SK-N-SH treated with all-trans-retinoic acid at 6 μM for 48 hours (cell line): ENCODE measurements at regions not wholly inside any gene's neighbourhood (a gene's known extent, or its start where the extent isn't known, plus 50 kb on each side); places are given as distances from the start of the nearest gene placed in this dataset.

ENCODE experiments used
- ATAC-seq: fragments of 200-7000 bp; cut with Tn5 transposase; 3 replicates; pipeline ENCODE4 v1.9.1; 2020; ENCODE audit warnings: mild to moderate bottlenecking, moderate library complexity
- ARNTL ChIP-seq: fragments of 450-650 bp; formaldehyde crosslinking; IDR thresholded peaks from 2 replicates; pipeline ENCODE4 v1.5.0; 2020; ENCODE audit warnings: low read depth, mild to moderate bottlenecking, moderate library complexity, borderline replicate concordance
- BACH2 ChIP-seq: fragments of 250-450 bp; sonication (Bioruptor Pico); IDR thresholded peaks from 2 replicates; pipeline ENCODE4 v1.9.0; 2021; ENCODE audit warnings: mild to moderate bottlenecking, borderline replicate concordance
- CREB5 ChIP-seq: fragments of 250-450 bp; sonication (Bioruptor Pico); IDR thresholded peaks from 2 replicates; pipeline ENCODE4 v1.5.1; 2020; ENCODE audit warnings: low read depth, mild to moderate bottlenecking, moderate library complexity
- CSDC2 ChIP-seq: fragments of 250-450 bp; sonication (Bioruptor Pico); IDR thresholded peaks from 2 replicates; pipeline ENCODE4 v1.5.0; 2020; ENCODE audit warnings: mild to moderate bottlenecking, moderate library complexity
- CSRNP3 ChIP-seq: fragments of 250-450 bp; sonication (Bioruptor Pico); IDR thresholded peaks from 2 replicates; pipeline ENCODE4 v1.5.1; 2021; ENCODE audit warnings: mild to moderate bottlenecking, moderate library complexity
- ESRRG ChIP-seq: fragments of 250-450 bp; sonication (Bioruptor Pico); IDR thresholded peaks from 2 replicates; pipeline ENCODE4 v1.6.1; 2021; ENCODE audit warnings: mild to moderate bottlenecking
- GLIS3 ChIP-seq: fragments of 250-450 bp; sonication (Bioruptor Pico); IDR thresholded peaks from 2 replicates; pipeline ENCODE4 v1.5.0; 2020; ENCODE audit warnings: mild to moderate bottlenecking, moderate library complexity
- OSR1 ChIP-seq: fragments of 250-450 bp; sonication (Bioruptor Pico); IDR thresholded peaks from 2 replicates; pipeline ENCODE4 v1.8.0; 2022; ENCODE audit warnings: moderate library complexity, mild to moderate bottlenecking, inconsistent platforms
- PATZ1 ChIP-seq: fragments of 250-450 bp; sonication (Bioruptor Pico); IDR thresholded peaks from 2 replicates; pipeline ENCODE4 v1.8.0; 2020; ENCODE audit warnings: mild to moderate bottlenecking, moderate library complexity, borderline replicate concordance
- POU6F1 ChIP-seq: fragments of 250-450 bp; sonication (Bioruptor Pico); IDR thresholded peaks from 2 replicates; pipeline ENCODE4 v1.8.0; 2021; ENCODE audit warnings: low read depth, mild to moderate bottlenecking, moderate library complexity, borderline replicate concordance
- PPARA ChIP-seq: fragments of 250-450 bp; sonication (Bioruptor Pico); IDR thresholded peaks from 2 replicates; pipeline ENCODE4 v1.5.0; 2020; ENCODE audit warnings: mild to moderate bottlenecking, borderline replicate concordance
- RARB ChIP-seq: fragments of 250-450 bp; sonication (Bioruptor Pico); IDR thresholded peaks from 2 replicates; pipeline ENCODE4 v1.8.0; 2021; ENCODE audit warnings: mild to moderate bottlenecking, moderate library complexity
- SNAI2 ChIP-seq: fragments of 250-450 bp; sonication (Bioruptor Pico); IDR thresholded peaks from 2 replicates; pipeline ENCODE4 v1.5.0; 2020; ENCODE audit warnings: mild to moderate bottlenecking, moderate library complexity
- TCF4 ChIP-seq: fragments of 250-450 bp; sonication (Bioruptor Pico); IDR thresholded peaks from 2 replicates; pipeline ENCODE4 v1.8.0; 2021; ENCODE audit warnings: mild to moderate bottlenecking, moderate library complexity, borderline replicate concordance
- TOX ChIP-seq: fragments of 250-450 bp; sonication (Bioruptor Pico); IDR thresholded peaks from 2 replicates; pipeline ENCODE4 v1.8.0; 2021; ENCODE audit warnings: mild to moderate bottlenecking, moderate library complexity, borderline replicate concordance
- TSHZ2 ChIP-seq: fragments of 250-450 bp; sonication (Bioruptor Pico); IDR thresholded peaks from 2 replicates; pipeline ENCODE4 v1.5.0; 2020; ENCODE audit warnings: mild to moderate bottlenecking, moderate library complexity
- ZC3H10 ChIP-seq: fragments of 250-450 bp; sonication (Bioruptor Pico); IDR thresholded peaks from 2 replicates; pipeline ENCODE4 v1.5.1; 2021; ENCODE audit warnings: mild to moderate bottlenecking, moderate library complexity
- ZFP3 ChIP-seq: fragments of 250-450 bp; sonication (Bioruptor Pico); IDR thresholded peaks from 2 replicates; pipeline ENCODE4 v1.5.0; 2020; ENCODE audit warnings: mild to moderate bottlenecking, moderate library complexity
- ZFP30 ChIP-seq: fragments of 450-650 bp; formaldehyde crosslinking; IDR thresholded peaks from 2 replicates; pipeline ENCODE4 v1.5.0; 2022; ENCODE audit warnings: mild to moderate bottlenecking, moderate library complexity
- ZNF70 ChIP-seq: fragments of 450-650 bp; formaldehyde crosslinking; IDR thresholded peaks from 2 replicates; pipeline ENCODE4 v1.5.0; 2020; ENCODE audit warnings: mild to moderate bottlenecking, moderate library complexity
- ZNF8 ChIP-seq: fragments of 450-650 bp; formaldehyde crosslinking; IDR thresholded peaks from 2 replicates; pipeline ENCODE4 v1.5.0; 2020; ENCODE audit warnings: mild to moderate bottlenecking, moderate library complexity

GRCh38 chr6:102907181-102907580, 1513.7 kb downstream of the GRIK2 start:
- no peak for TF ChIP-seq TCF4 (CRISPR knock-in tag)
- no peak for TF ChIP-seq PPARA (CRISPR knock-in tag)
- no peak for TF ChIP-seq TOX (CRISPR knock-in tag)
- TF ChIP-seq ZNF70 (CRISPR knock-in tag) = no peak
- no peak for TF ChIP-seq ZFP30 (CRISPR knock-in tag)
- no peak for TF ChIP-seq SNAI2 (CRISPR knock-in tag)
- TF ChIP-seq CREB5 (CRISPR knock-in tag) = no peak
- TF ChIP-seq ESRRG (CRISPR knock-in tag) = no peak
- no peak for TF ChIP-seq TSHZ2 (CRISPR knock-in tag)
- TF ChIP-seq ARNTL (CRISPR knock-in tag) = no peak
- no peak for TF ChIP-seq CSDC2 (CRISPR knock-in tag)
- TF ChIP-seq POU6F1 = no peak
- TF ChIP-seq RARB (CRISPR knock-in tag) = no peak
- no peak for TF ChIP-seq ZC3H10
- no peak for TF ChIP-seq ZNF8
- TF ChIP-seq OSR1 (CRISPR knock-in tag) = no peak
- no peak for TF ChIP-seq CSRNP3 (CRISPR knock-in tag)
- TF ChIP-seq GLIS3 (CRISPR knock-in tag) = no peak
- TF ChIP-seq ZFP3 (CRISPR knock-in tag) = no peak
- no peak for TF ChIP-seq PATZ1 (CRISPR knock-in tag)
- TF ChIP-seq, all 23 proteins: peak for 0
- ATAC-seq = no peak

- no peak for ATAC-seq
- TF ChIP-seq BACH2 (no peak), ARNTL (CRISPR knock-in tag) (no peak), RARB (CRISPR knock-in tag) (no peak), OSR1 (CRISPR knock-in tag) (no peak), ZFP3 (CRISPR knock-in tag) (no peak), ZNF70 (CRISPR knock-in tag) (no peak), ZNF8 (no peak), ZC3H10 (no peak), GLIS3 (CRISPR knock-in tag) (no peak), CSRNP3 (CRISPR knock-in tag) (no peak), PATZ1 (CRISPR knock-in tag) (no peak), CREB5 (CRISPR knock-in tag) (no peak), PPARA (CRISPR knock-in tag) (no peak), CSDC2 (CRISPR knock-in tag) (no peak), TSHZ2 (CRISPR knock-in tag) (no peak)
Measured at GRCh38 chr6:102902471-102902870, 1509.0 kb downstream of the GRIK2 start.
